SK-N-DZ (cell line): ENCODE measurements at regions not wholly inside any gene's neighbourhood (a gene's known extent, or its start where the extent isn't known, plus 50 kb on each side); places are given as distances from the start of the nearest gene placed in this dataset.
"Not testable (repeated sequence)": the region's sequence is repeated elsewhere in the genome, so short reads cannot be mapped to it uniquely, and the experiment has no call there.

Source experiments
- DNase-seq: peaks from one replicate; pipeline ENCODE4 v3.0.0-alpha.2; 2015; ENCODE audit warnings: low spot score

DNA sequence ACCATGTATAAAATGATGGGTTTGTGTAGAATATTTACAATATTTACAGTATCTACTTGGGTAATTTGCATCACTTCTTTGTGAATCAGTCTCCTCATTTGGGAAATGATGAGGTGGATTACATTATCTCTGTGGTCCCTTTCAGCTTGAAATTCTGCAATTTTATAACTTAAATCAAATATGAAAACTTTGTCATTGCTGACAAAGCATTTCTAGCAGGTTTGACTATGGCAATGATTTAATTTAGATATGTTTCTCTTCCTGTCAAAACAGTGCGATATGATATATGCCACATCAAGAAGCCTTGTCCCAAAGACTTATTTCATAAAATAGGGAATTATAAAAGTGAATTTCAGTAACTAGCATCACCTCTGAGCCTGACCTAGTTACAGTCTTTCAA is 315.8 kb upstream of the MEIS2 start:
- no peak for DNase-seq

DNA sequence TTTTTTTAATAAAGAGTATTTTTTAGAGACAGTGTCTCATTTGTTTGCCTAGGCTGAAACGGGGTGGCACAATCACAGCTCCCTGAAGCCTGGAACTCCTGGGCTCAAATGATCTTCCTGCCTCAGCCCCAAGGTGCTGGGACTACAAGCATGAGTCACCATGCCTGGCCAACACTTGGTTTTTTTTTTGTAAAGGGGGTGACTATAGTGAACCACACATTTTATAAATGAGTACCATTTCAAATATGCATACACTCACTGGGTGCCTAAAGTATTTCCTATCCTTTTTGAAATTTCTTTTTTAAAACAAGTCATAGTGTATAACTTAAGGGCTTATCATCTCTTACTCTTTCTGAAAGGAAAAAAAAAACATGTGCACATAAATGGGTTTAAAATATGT is 325.2 kb upstream of the MEIS2 start:
- DNase-seq = no peak

DNA sequence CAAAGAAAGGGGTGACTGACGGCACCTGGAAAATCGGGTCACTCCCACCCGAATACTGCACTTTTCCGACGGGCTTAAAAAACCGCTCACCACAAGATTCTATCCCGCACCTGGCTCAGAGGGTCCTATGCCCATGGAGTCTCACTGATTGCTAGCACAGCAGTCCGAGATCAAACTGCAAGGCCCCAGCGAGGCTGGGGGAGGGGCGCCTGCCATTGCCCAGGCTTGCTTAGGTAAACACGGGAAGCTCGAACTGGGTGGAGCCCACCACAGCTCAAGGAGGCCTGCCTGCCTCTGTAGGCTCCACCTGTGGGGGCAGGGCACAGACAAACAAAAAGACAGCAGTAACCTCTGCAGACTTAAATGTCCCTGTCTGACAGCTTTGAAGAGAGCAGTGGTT is 327.0 kb upstream of the MEIS2 start:
- DNase-seq = not testable (repeated sequence)

DNA sequence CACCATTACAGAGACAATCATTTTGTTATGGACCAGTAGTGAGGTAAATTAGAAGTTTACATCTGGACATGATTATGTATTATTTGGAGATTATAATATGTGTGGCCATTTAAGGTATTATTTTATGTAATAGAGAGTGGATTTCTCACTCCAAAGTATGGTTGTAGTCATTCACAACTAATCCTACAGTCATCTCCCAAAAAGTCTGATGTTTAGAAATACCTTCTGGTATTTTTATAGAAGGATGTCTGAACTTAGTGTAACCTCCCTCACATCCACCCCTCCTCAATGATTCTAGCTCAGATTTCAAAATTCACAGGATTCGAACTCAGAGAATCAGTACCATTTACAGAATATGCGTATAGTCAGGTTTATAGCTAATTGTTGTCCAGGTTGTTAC is 346.6 kb upstream of the MEIS2 start:
- DNase-seq = no peak

DNA sequence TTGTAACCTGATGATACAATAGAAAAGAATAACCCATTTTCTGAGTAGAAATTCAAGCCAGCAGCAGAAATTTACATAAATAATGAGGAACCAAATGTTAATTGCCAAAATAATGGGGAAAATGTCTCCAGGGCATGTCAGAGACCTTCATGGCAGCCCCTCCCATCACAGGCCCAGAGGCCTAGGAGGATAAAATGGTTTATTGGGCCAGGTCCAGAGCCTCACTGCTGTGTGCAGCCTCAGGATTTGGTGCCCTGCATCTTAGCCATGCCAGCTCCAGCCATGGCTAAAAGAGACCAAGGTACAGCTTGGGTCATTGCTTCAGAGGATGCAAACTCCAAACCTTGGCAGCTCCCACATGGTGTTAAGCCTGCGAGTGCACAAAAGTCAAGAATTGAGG is 352.1 kb upstream of the MEIS2 start:
- DNase-seq = no peak

DNA sequence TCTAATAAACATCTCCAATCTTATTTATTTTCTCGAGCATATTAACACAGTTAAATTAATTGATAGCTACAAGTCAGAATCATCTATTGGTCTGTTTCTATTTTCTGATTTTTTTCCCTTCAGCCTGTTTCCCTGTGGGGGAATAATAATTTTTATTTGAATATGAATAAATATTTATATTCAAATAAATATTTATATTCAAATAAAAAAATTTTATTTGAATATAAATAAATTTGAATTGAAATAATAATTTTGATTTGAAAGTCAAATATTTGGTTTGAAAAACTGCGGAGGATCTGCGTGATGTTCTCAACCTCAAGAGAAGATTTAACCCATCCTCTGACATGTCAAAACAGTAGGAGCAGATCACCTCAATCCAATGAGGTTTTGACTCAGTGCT is 380.1 kb upstream of the MEIS2 start:
- no peak for DNase-seq

DNA sequence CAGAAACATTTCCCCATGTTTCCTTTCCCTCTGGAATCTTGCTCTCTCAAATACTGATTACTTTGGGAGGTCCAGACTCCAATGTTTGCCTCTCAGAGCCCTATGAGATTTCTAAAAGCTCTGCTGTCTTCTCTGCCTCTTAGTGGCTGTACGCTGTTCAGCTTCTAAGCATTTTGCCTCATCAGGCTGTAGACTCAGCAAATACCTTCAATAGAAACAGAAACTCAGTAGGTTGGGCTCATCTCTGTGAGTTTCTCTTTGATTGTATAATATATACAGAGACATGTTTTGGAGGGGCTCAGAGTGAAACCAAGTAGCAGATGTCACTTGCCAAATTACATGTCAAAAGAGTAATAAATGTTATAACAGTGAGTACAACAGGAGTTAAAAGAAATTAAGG is 380.8 kb upstream of the MEIS2 start:
- no peak for DNase-seq

DNA sequence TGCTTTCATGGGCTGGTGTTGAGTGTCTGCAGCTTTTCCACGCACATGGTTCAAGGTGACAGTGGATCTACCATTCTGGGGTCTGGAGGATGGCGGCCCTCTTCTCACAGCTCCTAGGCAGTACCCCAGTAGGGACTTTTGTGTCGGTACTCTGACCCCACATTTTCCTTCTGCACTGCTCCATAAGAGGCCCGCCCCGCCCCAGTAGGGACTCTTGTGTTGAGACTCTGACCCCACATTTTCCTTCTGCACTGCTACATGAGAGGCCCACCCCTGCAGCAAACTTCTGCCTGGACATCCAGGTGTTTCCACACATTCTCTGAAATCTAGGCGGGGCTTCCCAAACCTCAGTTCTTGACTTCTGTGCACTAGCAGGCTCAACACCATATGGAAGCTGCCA is 383.4 kb upstream of the MEIS2 start:
- DNase-seq = no peak

DNA sequence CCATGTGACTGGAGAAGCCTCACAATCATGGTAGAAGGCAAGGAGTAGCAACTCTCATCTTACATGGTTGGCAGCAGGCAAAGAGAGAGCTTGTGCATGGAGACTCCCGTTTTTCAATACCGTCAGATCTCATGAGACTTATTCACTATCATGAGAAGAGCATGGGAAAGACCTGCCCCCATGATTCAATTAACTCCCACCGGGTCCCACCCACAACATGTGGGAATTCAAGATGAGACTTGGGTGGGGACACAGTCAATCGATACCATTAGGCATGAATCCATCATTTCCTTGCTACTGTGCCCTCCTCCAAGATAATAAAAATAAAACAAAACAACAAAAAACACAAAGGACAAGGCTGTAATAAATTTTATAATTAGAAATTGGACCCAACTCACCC is 384.7 kb upstream of the MEIS2 start:
- no peak for DNase-seq

DNA sequence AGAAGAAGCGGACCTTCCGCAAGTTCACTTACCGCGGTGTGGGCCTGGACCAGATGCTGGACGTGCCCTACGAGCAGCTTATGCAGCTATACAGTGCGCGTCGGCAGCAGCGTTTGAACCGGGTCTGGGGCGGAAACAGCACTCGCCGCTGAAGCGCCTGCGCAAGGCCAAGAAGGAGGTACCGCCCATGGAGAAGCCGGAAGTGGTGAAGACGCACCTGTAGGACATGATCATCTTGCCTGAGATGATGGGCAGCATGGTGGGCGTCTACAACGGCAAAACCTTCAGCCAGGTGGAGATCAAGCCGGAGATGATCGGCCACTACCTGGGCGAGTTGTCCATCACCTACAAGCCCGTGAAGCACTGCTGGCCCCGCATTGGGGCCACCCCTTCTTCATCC is 390.4 kb upstream of the MEIS2 start:
- DNase-seq = no peak

DNA sequence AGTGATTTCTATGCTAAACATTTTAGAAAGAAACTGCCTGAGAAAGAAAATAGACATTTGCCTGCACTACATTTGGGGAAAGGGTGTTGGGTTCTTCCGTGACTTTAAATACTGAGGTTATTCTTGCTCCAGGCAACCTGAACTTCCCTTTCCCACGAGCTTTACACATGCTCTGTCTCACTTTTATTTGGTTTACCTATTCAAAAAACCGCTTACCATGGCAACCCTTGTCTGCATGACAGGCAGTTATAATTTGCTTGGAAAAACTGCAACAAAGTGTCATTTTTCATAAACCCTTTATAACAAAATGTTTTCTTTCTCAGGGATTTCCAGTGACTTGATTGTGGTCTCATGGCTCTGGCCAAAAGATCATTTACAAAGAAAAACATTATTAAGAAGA is 416.3 kb upstream of the MEIS2 start:
- DNase-seq = no peak

DNA sequence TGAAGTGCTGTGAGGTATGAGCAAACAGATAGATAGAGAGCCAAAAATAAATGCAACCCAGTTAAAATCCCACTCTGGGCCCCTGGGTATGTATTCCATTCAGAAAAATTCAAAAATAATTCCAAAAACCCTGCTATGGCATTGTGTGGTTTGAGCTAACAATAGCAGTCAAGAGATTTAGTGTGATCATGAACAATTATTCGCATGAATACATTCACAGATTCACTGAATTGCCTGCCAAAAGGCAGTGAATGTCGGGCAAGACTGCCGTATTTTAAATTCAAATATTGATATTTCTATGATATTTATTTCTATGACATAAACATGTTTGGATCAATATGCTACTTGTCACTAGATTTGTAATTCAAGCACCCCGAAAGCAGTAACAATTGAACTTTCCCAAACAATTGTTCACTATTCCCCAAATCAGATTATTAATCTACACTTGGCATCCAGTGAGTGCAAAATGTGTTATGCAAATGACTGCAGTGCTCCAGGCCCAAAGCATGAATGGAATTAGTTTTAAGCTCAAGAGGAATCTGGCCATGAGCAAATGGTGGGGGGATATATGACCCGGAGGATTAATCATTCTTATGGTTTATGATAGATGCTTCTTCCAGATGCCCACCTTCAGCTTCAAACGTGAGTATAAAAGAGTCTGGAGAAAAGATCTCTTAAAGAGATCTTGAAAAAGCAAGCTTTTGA is 417.0 kb upstream of the MEIS2 start:
- no peak for DNase-seq

DNA sequence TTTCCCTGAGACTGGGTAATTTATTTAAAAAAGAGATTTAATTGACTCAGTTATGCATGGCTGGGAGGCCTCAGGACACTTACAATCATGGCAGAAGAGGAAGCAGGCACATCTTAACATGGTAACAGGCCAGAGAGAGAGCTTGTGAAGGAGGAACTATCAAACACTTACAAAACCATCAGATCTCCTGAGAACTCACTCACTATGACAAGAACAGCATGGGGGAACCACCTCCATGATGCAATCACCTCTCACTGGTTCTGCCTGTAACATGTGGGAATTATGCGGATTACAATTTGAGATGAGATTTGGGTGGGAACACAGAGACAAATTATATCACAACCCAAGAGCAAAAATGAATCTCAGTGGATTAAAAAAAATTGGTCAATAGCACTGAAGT is 416.0 kb upstream of the TMCO5A start:
- DNase-seq = no peak

DNA sequence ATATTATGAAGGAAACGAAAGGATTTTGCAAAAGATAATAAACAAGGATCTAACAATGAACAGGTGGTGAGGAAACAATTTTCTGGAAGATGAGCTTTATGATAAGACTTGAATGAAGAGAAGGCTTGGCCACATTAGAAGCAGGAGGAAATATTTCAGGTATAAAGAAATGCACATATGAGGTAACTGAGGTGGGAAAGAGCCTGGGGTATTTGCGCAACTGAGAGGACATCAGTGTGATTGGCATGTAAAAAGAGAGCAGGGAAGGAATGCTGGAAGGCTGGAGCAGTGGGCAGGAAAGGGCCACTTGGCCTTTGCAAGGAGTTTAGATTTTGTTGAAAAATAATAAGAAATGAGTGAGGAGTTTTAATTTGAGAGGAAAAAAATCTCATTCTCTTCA is 414.4 kb upstream of the TMCO5A start:
- DNase-seq = no peak

DNA sequence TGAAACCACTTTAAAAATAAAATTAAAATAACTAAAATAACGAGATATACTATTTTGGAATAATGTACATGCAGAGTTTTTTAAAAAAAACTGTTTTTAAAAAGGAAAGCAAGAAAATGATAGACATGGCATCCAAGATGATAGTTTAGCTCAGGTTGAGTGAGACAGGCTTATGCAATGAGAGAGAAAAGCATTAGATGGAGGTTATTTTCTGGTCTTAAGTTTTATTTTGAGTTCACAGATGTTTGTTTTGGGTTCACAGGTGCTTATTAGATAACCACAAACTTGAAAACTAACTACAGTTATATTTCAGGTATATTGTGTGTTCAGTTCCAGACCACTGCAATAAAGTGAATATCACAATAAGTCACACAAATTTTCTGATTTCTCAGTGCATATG is 413.6 kb upstream of the TMCO5A start:
- DNase-seq = no peak

DNA sequence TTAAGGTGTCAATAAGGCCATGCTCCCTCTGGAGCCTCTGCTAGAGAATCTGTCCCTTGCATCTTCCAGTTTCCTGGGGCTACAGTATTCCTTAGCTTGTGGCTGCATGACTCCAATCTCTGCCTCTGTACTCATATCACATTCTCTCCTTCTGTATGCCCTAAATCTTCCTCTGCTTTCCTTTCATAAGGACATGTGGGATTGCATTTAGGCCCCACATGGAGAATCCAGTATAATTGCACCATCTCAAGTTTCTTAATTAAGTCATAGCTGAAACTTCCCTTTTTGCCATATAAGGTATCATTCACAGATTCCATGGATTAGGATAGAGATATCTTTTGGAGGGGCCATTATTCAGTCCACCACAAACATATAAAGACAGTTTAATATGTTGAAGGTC is 409.8 kb upstream of the TMCO5A start:
- peak; percentile 12 for DNase-seq

DNA sequence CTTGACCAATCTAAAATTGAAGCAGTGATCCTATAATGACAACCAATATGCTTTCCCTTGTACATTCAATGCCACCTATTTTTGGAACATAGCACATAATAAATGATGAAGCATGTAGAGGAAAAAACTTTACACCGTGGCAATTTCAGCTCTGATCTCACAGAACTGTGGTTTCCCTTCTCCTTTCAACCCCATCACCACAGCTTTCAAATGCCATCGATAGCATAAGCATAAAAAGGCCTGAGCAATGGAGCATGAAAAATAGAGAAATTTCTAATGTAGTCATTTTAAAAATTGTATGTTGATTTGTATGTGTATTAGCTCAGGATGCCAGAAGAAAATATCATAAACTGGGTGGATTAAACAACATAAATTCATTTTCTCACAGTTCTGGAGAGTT is 406.0 kb upstream of the TMCO5A start:
- no peak for DNase-seq

DNA sequence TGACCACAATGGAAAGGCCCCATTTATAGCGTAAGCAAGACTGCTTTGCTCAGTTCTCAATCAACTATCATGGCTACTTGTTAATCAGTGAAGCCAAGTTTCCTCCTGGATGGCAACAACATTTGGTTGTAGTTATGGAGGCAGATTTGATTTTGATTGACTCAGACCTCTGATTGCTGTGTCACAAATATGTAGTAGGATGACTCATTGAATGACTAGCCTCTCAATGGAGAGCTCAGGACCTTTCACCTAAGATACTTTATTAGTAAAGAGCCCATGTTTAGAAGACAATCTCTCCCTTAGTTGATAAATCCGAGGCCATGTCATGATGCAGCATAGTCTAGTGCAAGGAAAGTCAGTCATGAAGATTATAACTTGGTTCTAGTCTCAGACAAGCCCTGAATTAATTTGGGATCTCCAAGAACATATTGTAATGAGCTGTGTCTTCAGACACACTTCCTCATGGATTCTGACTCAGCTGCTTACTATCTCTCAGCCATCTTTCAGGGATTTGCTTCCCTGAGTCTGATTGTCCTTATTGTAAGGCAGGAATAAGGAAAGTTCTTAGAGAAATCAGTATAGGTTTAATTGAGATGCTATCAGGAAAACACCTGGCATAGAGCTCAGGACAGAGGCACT is 397.4 kb upstream of the TMCO5A start:
- DNase-seq = no peak

DNA sequence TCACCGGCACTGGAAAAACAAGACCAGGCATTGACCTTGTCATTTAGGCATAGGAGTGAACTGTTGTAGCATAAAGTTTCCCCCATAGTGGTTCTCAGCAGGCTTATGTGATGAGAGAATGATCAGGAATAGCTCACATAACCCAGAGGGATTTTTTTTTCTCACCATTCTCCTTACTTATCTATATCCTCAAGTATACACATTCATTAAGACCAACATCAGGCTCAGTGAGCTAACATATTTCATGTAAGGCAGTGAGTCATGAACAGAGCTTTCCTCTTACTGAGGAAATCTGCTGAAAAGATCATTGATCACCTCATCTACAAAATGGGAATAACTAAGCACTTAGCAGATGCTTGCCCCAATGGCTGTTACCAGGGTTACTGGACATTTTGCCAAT is 396.6 kb upstream of the TMCO5A start:
- no peak for DNase-seq

DNA sequence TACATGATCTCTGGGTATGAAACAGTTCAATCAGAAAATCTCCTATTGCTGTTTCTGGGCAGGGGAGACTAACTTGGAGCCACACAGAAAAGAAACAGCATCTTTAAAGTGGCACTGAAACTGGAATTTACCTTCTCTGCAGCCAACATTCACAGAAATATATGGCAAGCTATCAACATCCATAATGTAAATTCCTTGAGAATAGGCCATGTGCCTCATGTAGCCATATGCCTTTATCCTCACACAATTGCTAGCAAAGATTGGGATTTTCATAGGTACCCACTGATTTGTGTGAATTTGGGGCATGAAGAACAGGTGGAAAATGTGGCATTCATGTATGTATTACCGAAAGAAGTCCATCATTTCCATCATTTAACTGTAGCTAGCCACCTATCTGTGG is 386.3 kb upstream of the TMCO5A start:
- no peak for DNase-seq

DNA sequence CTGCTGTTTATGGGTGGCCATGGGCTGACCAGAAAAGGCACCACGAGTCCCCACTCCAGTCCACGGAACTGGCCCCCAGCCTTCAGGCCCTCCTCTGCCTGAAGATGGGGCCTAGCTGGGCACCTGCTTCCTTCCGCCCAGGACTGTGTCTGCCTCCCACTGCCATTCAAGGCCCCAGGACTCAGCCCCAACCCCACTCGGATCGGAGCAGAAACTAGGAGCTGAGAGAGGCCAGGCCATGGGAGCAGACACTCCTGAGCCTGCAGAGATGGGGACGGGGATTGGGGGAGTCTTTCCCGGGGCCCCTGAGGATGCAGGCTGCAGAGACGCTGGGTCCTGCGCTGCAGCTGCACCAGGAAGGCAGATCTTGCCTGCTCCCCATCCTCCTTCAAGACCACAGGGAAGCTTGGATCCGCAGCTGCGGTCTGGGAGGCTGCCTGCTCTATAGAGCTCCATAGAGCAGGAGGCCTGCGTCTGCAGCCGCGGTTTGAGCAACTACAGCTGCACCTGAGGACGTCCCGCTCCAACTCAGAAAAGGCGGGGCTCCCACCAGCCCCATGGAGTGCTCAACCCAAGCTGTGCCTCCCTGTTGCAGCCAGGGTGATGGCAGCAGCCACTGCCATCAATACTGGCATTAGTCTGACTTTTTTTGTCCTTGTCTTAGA is 383.9 kb upstream of the TMCO5A start:
- DNase-seq = peak; percentile 16

DNA sequence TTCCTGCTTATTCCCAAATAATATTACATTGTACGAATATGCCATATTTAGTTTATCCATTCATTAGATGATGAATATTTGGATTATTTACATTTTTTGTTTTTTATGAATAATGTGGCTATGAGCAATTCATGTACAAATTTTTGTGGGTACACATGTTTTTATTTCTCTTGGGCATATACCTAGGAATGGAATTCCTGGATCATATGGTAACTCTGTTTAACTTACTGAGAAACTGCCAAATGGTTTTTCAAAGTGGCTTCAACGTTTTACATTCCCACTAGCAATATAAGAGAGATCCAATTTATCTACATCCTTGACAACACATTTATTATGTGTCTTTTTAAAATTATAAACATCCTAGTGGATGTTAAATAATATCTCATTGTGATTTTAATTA is 362.0 kb upstream of the TMCO5A start:
- no peak for DNase-seq

DNA sequence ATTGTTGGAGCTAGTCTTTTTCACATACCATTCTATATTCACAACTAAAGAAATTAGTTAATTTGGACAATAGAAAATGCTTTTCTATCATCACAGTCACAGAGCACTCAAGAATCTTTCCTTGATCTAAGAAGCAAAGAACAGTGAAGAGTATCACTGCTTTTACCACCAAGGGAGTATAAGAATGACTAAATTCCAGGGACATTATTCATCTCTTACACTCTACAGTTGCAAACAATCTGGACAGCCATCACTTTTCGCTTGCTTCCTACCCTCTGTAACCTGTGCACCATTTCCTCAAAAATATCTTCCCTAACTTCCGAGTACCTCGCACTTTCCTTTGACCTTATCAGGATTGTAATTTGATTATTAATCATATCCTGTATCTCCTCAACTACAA is 359.5 kb upstream of the TMCO5A start:
- no peak for DNase-seq
